GM23338 (cell line): ENCODE measurements at regions not wholly inside any gene's neighbourhood (a gene's known extent, or its start where the extent isn't known, plus 50 kb on each side); places are given as distances from the start of the nearest gene placed in this dataset.

Experiments used
- ATAC-seq: fragments of 200-7000 bp; cut with Tn5 transposase; 3 replicates; pipeline ENCODE4 v1.9.1; 2020
- DNase-seq: peaks from one replicate; pipeline ENCODE4 v3.0.0-alpha.2; 2015; ENCODE audit warnings: low spot score
- H2AFZ ChIP-seq: fragments of 200-600 bp; sonication (generic); 2 replicates; pipeline ENCODE4 v1.8.0; 2016; ENCODE audit warnings: antibody characterized with exemption, mild to moderate bottlenecking, moderate library complexity
- H3F3A ChIP-seq: fragments of 200-600 bp; sonication (generic); replicated peaks from 2 replicates; pipeline ENCODE4 v1.8.0; 2017; ENCODE audit warnings: antibody characterized with exemption, mixed run types, low read depth
- H3K27ac ChIP-seq: fragments of 200-600 bp; sonication (generic); 2 replicates; pipeline ENCODE4 v1.6.1; 2016; ENCODE audit warnings: low read depth
- H3K27me3 ChIP-seq: fragments of 200-600 bp; sonication (generic); 2 replicates; pipeline ENCODE4 v1.8.0; 2016; ENCODE audit warnings: mild to moderate bottlenecking, mixed run types, moderate library complexity; ENCODE audit not compliant: insufficient read depth
- H3K36me3 ChIP-seq: fragments of 200-600 bp; sonication (generic); 2 replicates; pipeline ENCODE4 v1.8.0; 2016; ENCODE audit warnings: mild to moderate bottlenecking; ENCODE audit not compliant: insufficient read depth
- H3K4me1 ChIP-seq: fragments of 200-600 bp; sonication (generic); 2 replicates; pipeline ENCODE4 v1.8.0; 2016; ENCODE audit warnings: mild to moderate bottlenecking, moderate library complexity; ENCODE audit not compliant: insufficient read depth
- H3K4me2 ChIP-seq: fragments of 200-600 bp; sonication (generic); 2 replicates; pipeline ENCODE4 v1.7.1; 2017; ENCODE audit warnings: mixed run types
- H3K4me3 ChIP-seq: fragments of 200-600 bp; sonication (generic); 2 replicates; pipeline ENCODE4 v1.6.1; 2016; ENCODE audit warnings: mixed run types
- H3K79me2 ChIP-seq: fragments of 200-600 bp; sonication (generic); replicated peaks from 2 replicates; pipeline ENCODE4 v1.8.0; 2017; ENCODE audit warnings: mild to moderate bottlenecking; ENCODE audit not compliant: insufficient read depth
- H3K9me2 ChIP-seq: fragments of 200-600 bp; sonication (generic); 2 replicates; pipeline ENCODE4 v1.8.0; 2017; ENCODE audit not compliant: insufficient read depth
- H4K20me1 ChIP-seq: fragments of 200-600 bp; sonication (generic); replicated peaks from 2 replicates; pipeline ENCODE4 v1.8.0; 2017; ENCODE audit warnings: mild to moderate bottlenecking; ENCODE audit not compliant: insufficient read depth
- H3K27ac Mint-ChIP-seq: 2 replicates; pipeline ENCODE4 v1.8.0; 2020; ENCODE audit warnings: inconsistent platforms, mild to moderate bottlenecking, moderate library complexity, mixed read lengths
- H3K27me3 Mint-ChIP-seq: 3 replicates; pipeline ENCODE4 v1.8.0; 2022; ENCODE audit warnings: low read depth, mild to moderate bottlenecking, moderate library complexity, mixed read lengths, inconsistent platforms; ENCODE audit not compliant: insufficient read depth, poor library complexity
- H3K36me3 Mint-ChIP-seq: 3 replicates; pipeline ENCODE4 v1.8.0; 2021; ENCODE audit warnings: low read depth, mild to moderate bottlenecking, inconsistent platforms, moderate library complexity, mixed read lengths
- H3K4me1 Mint-ChIP-seq: 3 replicates; pipeline ENCODE4 v1.8.0; 2020; ENCODE audit warnings: mild to moderate bottlenecking, inconsistent platforms, mixed read lengths
- H3K4me3 Mint-ChIP-seq: 3 replicates; pipeline ENCODE4 v1.8.0; 2021; ENCODE audit warnings: moderate library complexity, mild to moderate bottlenecking, inconsistent platforms, mixed read lengths
- H3K9me3 Mint-ChIP-seq: 3 replicates; pipeline ENCODE4 v1.8.0; 2020; ENCODE audit warnings: moderate library complexity, mild to moderate bottlenecking, inconsistent platforms, mixed read lengths
- CREB1 ChIP-seq: fragments of 250-450 bp; sonication (Bioruptor Pico); IDR thresholded peaks from 2 replicates; pipeline ENCODE4 v1.5.0; 2020; ENCODE audit warnings: low read depth, mild to moderate bottlenecking, moderate library complexity
- EZH2 ChIP-seq: fragments of 200-600 bp; sonication (generic); IDR thresholded peaks from one replicate; pipeline ENCODE4 v1.8.0; 2017; ENCODE audit warnings: antibody characterized with exemption, mild to moderate bottlenecking, low read depth; ENCODE audit not compliant: unreplicated experiment
- EZH2phosphoT487 ChIP-seq: fragments of 200-600 bp; sonication (generic); IDR thresholded peaks from one replicate; pipeline ENCODE4 v1.8.1; 2018; ENCODE audit warnings: antibody characterized with exemption; ENCODE audit not compliant: unreplicated experiment
- NANOG ChIP-seq: IDR thresholded peaks from 2 replicates; pipeline ENCODE4 v1.6.1; 2016; ENCODE audit warnings: antibody characterized with exemption, borderline replicate concordance
- POLR2AphosphoS5 ChIP-seq: IDR thresholded peaks from 2 replicates; pipeline ENCODE4 v1.6.1; 2016; ENCODE audit warnings: antibody characterized with exemption, low read depth
- STAT1 ChIP-seq: IDR thresholded peaks from one replicate; pipeline ENCODE4 v1.6.1; 2016; ENCODE audit warnings: antibody characterized with exemption; ENCODE audit not compliant: unreplicated experiment
- ZNF114 ChIP-seq: fragments of 250-450 bp; sonication (Bioruptor Pico); IDR thresholded peaks from 2 replicates; pipeline ENCODE4 v1.5.0; 2020; ENCODE audit warnings: mild to moderate bottlenecking, moderate library complexity
- ZNF331 ChIP-seq: fragments of 250-450 bp; sonication (Bioruptor Pico); IDR thresholded peaks from 2 replicates; pipeline ENCODE4 v1.5.0; 2020; ENCODE audit warnings: low read depth, mild to moderate bottlenecking, moderate library complexity
- TF ChIP-seq, protein P1 (sequence below), 2 experiments: fragments of 200-600 bp in 1 of 2; sonication (generic) in 1 of 2; conservative IDR thresholded peaks; 2 replicates each; pipeline versions ENCODE4 v1.5.1 to v1.6.1; 2016 to 2017; ENCODE audit warnings: antibody characterized with exemption in 2 of 2, low read depth in 2 of 2, mild to moderate bottlenecking in 2 of 2, moderate library complexity in 1 of 2
- TF ChIP-seq, protein P2 (sequence below): IDR thresholded peaks from 2 replicates; pipeline ENCODE4 v1.6.1; 2016; ENCODE audit warnings: antibody characterized with exemption
- TF ChIP-seq, protein P3 (sequence below): IDR thresholded peaks from one replicate; pipeline ENCODE4 v1.6.1; 2018; ENCODE audit warnings: antibody characterized with exemption; ENCODE audit not compliant: unreplicated experiment

DNA sequence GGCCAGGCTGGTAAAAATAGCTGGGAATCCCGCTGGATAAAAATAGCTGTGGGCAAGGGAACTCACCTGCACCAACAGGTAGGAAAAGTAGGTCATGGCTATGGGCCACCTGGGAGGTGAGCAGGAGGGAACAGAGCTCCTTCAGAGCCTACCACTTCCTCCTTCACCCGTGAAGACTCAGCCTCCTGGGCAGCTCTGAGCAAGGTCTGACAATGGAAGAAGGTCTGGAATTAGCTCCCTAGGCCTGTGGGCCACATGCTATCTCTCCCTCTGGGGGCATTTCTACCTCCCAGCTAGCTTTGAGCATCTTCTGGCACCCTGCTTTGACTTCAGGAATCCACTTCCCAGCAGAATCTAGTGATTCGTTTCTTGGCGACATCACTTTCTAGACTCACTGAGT is 153.9 kb downstream of the MRPL14 start (continued):
- TF ChIP-seq, protein P1, sequence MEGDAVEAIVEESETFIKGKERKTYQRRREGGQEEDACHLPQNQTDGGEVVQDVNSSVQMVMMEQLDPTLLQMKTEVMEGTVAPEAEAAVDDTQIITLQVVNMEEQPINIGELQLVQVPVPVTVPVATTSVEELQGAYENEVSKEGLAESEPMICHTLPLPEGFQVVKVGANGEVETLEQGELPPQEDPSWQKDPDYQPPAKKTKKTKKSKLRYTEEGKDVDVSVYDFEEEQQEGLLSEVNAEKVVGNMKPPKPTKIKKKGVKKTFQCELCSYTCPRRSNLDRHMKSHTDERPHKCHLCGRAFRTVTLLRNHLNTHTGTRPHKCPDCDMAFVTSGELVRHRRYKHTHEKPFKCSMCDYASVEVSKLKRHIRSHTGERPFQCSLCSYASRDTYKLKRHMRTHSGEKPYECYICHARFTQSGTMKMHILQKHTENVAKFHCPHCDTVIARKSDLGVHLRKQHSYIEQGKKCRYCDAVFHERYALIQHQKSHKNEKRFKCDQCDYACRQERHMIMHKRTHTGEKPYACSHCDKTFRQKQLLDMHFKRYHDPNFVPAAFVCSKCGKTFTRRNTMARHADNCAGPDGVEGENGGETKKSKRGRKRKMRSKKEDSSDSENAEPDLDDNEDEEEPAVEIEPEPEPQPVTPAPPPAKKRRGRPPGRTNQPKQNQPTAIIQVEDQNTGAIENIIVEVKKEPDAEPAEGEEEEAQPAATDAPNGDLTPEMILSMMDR (conservative IDR thresholded peaks at IDR 0.05; ENCODE audit: low read depth in 2 of 2), result no peak
- no peak for TF ChIP-seq EZH2phosphoT487
- TF ChIP-seq EZH2, result no peak
- TF ChIP-seq POLR2AphosphoS5, result no peak
- no peak for TF ChIP-seq CREB1 (CRISPR knock-in tag)
- no peak for TF ChIP-seq NANOG

DNA sequence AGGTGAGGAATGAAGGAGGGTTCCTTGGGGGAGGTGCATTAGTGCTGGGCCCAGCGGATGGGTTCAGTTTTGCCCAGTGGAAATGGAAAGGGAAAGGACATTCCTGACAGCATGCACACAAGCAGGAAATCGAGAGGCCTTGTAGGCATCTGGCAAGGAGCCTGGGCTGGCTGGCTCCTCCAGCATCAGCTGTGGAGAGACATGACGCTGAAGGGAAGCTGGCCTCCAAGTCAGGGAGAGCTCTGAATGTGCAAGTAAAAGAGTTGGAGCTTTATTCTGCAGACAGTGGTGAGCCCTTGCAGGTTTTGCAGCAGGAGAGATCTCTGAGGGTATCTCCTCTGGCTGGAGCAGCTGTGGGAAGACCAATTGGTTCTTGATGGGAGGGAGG is 154.3 kb downstream of the MRPL14 start:
- ATAC-seq (no peak), DNase-seq (no peak)
- Histone ChIP-seq H2AFZ (no peak overlapping the region), H3K36me3 (no peaks in the 10 kb centered on the region), H3K4me1 (no peaks in the 10 kb centered on the region; the same call in 1 of the 2 replicates), H3F3A (no peaks in the 10 kb centered on the region), H3K9me2 (no peaks in the 10 kb centered on the region), H3K27me3 (no peaks in the 10 kb centered on the region), H4K20me1 (no peaks in the 10 kb centered on the region), H3K79me2 (no peaks in the 10 kb centered on the region), H3K4me2 (no peak overlapping the region), H3K4me3 (no peak overlapping the region), H3K27ac (no peak overlapping the region)
- no peaks in the 10 kb centered on the region for H3K36me3 Mint-ChIP-seq
- peaks cover 12% of the 10 kb centered on the region for H3K4me1 Mint-ChIP-seq
- H3K9me3 Mint-ChIP-seq, result no peaks in the 10 kb centered on the region
- peaks cover 16% of the 10 kb centered on the region for H3K27me3 Mint-ChIP-seq
- H3K4me3 Mint-ChIP-seq, result no peak overlapping the region
- H3K27ac Mint-ChIP-seq, result no peak overlapping the region
- TF ChIP-seq CREB1 (CRISPR knock-in tag) (no peak), ZNF114 (CRISPR knock-in tag) (no peak), EZH2phosphoT487 (no peak), ZNF331 (CRISPR knock-in tag) (no peak), POLR2AphosphoS5 (no peak), STAT1 (no peak)
- TF ChIP-seq, protein P2, sequence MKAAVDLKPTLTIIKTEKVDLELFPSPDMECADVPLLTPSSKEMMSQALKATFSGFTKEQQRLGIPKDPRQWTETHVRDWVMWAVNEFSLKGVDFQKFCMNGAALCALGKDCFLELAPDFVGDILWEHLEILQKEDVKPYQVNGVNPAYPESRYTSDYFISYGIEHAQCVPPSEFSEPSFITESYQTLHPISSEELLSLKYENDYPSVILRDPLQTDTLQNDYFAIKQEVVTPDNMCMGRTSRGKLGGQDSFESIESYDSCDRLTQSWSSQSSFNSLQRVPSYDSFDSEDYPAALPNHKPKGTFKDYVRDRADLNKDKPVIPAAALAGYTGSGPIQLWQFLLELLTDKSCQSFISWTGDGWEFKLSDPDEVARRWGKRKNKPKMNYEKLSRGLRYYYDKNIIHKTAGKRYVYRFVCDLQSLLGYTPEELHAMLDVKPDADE, result no peak
- TF ChIP-seq, protein P3, sequence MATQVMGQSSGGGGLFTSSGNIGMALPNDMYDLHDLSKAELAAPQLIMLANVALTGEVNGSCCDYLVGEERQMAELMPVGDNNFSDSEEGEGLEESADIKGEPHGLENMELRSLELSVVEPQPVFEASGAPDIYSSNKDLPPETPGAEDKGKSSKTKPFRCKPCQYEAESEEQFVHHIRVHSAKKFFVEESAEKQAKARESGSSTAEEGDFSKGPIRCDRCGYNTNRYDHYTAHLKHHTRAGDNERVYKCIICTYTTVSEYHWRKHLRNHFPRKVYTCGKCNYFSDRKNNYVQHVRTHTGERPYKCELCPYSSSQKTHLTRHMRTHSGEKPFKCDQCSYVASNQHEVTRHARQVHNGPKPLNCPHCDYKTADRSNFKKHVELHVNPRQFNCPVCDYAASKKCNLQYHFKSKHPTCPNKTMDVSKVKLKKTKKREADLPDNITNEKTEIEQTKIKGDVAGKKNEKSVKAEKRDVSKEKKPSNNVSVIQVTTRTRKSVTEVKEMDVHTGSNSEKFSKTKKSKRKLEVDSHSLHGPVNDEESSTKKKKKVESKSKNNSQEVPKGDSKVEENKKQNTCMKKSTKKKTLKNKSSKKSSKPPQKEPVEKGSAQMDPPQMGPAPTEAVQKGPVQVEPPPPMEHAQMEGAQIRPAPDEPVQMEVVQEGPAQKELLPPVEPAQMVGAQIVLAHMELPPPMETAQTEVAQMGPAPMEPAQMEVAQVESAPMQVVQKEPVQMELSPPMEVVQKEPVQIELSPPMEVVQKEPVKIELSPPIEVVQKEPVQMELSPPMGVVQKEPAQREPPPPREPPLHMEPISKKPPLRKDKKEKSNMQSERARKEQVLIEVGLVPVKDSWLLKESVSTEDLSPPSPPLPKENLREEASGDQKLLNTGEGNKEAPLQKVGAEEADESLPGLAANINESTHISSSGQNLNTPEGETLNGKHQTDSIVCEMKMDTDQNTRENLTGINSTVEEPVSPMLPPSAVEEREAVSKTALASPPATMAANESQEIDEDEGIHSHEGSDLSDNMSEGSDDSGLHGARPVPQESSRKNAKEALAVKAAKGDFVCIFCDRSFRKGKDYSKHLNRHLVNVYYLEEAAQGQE, result no peak
- TF ChIP-seq, protein P1 (conservative IDR thresholded peaks at IDR 0.05; ENCODE audit: low read depth in 2 of 2), result no peak
